GM12892 (cell line): ENCODE measurements at regions not wholly inside any gene's neighbourhood (a gene's known extent, or its start where the extent isn't known, plus 50 kb on each side); places are given as distances from the start of the nearest gene placed in this dataset.

Experiments
- POLR2A ChIP-seq: IDR thresholded peaks from 2 replicates; pipeline ENCODE4 v1.6.1; 2011; ENCODE audit warnings: low read depth, low read length, control low read depth
- TAF1 ChIP-seq: IDR thresholded peaks from 2 replicates; pipeline ENCODE4 v1.6.1; 2011; ENCODE audit warnings: low read depth, mild to moderate bottlenecking, control low read depth, low read length, borderline replicate concordance

DNA sequence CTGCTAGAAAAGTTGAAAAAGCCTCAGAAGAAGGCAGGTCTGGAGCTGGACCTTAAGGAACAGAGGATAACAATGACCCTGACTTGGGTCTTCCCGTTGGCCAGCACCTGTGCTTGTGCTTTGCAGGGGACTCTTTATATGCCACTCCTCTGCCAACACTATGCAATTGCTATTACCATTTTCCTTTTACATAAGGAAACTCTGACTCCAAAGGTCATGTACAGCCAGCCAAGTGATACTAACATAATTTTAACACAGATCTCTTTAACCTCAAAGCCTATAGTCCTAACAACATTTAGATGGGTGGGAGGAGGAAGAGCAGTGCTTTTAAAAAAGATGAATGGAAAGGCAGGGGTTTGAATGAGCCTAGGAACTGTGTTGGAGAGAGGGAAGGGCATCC lies 106.6 kb upstream of the RAB4A start:
- TF ChIP-seq TAF1 (no peak), POLR2A (no peak)
